Testis (tissue), 2 donors: ENCODE measurements at regions not wholly inside any gene's neighbourhood (a gene's known extent, or its start where the extent isn't known, plus 50 kb on each side); places are given as distances from the start of the nearest gene placed in this dataset.

Experiments used
- CTCF ChIP-seq, 3 experiments: fragments of 450-650 bp in 2 of 3; fragments of 200-600 bp in 1 of 3; sonication (generic) in 1 of 3; IDR thresholded peaks; one replicate each; pipeline ENCODE4 v1.5.1; 2016 to 2019; ENCODE audit warnings: antibody characterized with exemption in 3 of 3, mild to moderate bottlenecking in 2 of 3, moderate library complexity in 1 of 3
- POLR2A ChIP-seq: fragments of 450-650 bp; IDR thresholded peaks from one replicate; pipeline ENCODE4 v1.6.1; 2017; ENCODE audit warnings: antibody characterized with exemption, mild to moderate bottlenecking, moderate library complexity

DNA sequence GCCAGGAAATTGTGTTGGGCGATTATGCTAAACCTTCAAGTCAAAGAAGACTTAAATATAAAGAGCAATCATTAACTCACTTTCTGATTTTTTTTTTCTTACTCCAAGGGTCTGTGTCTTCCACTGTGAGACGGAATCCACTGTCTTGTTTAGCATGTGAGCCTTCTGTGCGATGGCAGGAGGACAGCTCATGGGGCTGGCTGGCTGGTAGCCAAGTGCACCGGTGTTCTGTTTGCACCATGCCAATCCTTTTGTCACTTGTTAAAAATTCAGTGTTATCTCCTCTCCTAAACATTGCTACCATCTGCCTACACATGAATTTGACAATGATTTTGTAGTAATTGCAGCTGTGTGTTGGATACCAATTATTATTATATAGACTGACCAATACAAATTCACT lies 1056.3 kb upstream of the IGFBP7 start:
- no peak for TF ChIP-seq CTCF (IDR thresholded peaks at IDR 0.05)
- TF ChIP-seq POLR2A = no peak
